Omental fat pad (tissue), 3 donors: ENCODE measurements at regions not wholly inside any gene's neighbourhood (a gene's known extent, or its start where the extent isn't known, plus 50 kb on each side); places are given as distances from the start of the nearest gene placed in this dataset.
"Not testable (repeated sequence)": the region's sequence is repeated elsewhere in the genome, so short reads cannot be mapped to it uniquely, and the experiment has no call there.

Source experiments
- ATAC-seq: fragments of 150-250 bp; one replicate; pipeline ENCODE4 v1.9.1; 2016; ENCODE audit warnings: mild to moderate bottlenecking, moderate library complexity; ENCODE audit not compliant: low FRiP score
- DNase-seq: peaks from one replicate; pipeline ENCODE4 v3.0.0-alpha.2; 2019; ENCODE audit warnings: low spot score
- CTCF ChIP-seq, 3 donors: fragments of 450-650 bp; IDR thresholded peaks; one replicate each; pipeline ENCODE4 v1.5.1; 2016 to 2017; ENCODE audit warnings: antibody characterized with exemption in 3 of 3, mild to moderate bottlenecking in 3 of 3, moderate library complexity in 2 of 3

- no peak for TF ChIP-seq CTCF (IDR thresholded peaks at IDR 0.05)
- ATAC-seq (no peak), DNase-seq (no peak)
Observed at GRCh38 chr10:133015816-133016462, 71.8 kb upstream of the ADGRA1 start.

GRCh38 chr10:133015321-133015720 lies 72.4 kb upstream of the ADGRA1 start:
- no peak for DNase-seq
- ATAC-seq, result no peak
- TF ChIP-seq CTCF (IDR thresholded peaks at IDR 0.05), result no peak

- TF ChIP-seq CTCF (IDR thresholded peaks at IDR 0.05), result no peak
- DNase-seq, result no peak
- ATAC-seq, result no peak
Observed at GRCh38 chr10:133014416-133015210, 72.2 kb upstream of the CFAP46 start.

GRCh38 chr10:133013463-133013862 lies 71.1 kb upstream of the CFAP46 start:
- ATAC-seq, result no peak
- no peak for TF ChIP-seq CTCF (IDR thresholded peaks at IDR 0.05)
- no peak for DNase-seq

- no peak for ATAC-seq
- TF ChIP-seq CTCF (IDR thresholded peaks at IDR 0.05), result no peak
- DNase-seq, result peak; percentile 45
Observed at GRCh38 chr10:133012573-133013359, 70.4 kb upstream of the CFAP46 start.

- no peak for DNase-seq
- no peak for TF ChIP-seq CTCF (IDR thresholded peaks at IDR 0.05)
- no peak for ATAC-seq
Observed at GRCh38 chr10:133011882-133012281, 69.5 kb upstream of the CFAP46 start.

- DNase-seq, ATAC-seq: not testable (repeated sequence)
Observed at GRCh38 chr10:133011393-133011792, 69.0 kb upstream of the CFAP46 start.

GRCh38 chr10:133010843-133011179 lies 68.4 kb upstream of the CFAP46 start:
- ATAC-seq, DNase-seq: not testable (repeated sequence)
